SK-N-MC (cell line): ENCODE measurements at regions not wholly inside any gene's neighbourhood (a gene's known extent, or its start where the extent isn't known, plus 50 kb on each side); places are given as distances from the start of the nearest gene placed in this dataset.

ENCODE experiments used
- DNase-seq: peaks from one replicate; pipeline ENCODE4 v3.0.0-alpha.2; 2011; ENCODE audit warnings: low read depth, low spot score
- H3K27ac ChIP-seq: fragments of 200-600 bp; sonication (generic); 2 replicates; pipeline ENCODE4 v1.5.1; 2016; ENCODE audit warnings: mixed run types
- H3K36me3 ChIP-seq: fragments of 200-600 bp; sonication (generic); 2 replicates; pipeline ENCODE4 v1.6.1; 2017; ENCODE audit warnings: antibody characterized with exemption, low read length, mixed read lengths; ENCODE audit not compliant: insufficient read depth
- H3K4me3 ChIP-seq: fragments of 200-600 bp; sonication (generic); 2 replicates; pipeline ENCODE4 v1.5.1; 2016
- H3K9ac ChIP-seq: fragments of 200-600 bp; sonication (generic); 2 replicates; pipeline ENCODE4 v1.8.0; 2017; ENCODE audit warnings: mixed run types, mixed read lengths; ENCODE audit not compliant: insufficient read length
- H3K9me3 ChIP-seq: fragments of 200-600 bp; sonication (generic); 2 replicates; pipeline ENCODE4 v1.6.1; 2017; ENCODE audit warnings: low read depth, mild to moderate bottlenecking, antibody characterized with exemption, low read length, moderate library complexity, mixed read lengths
- EZH2 ChIP-seq: fragments of 200-600 bp; sonication (generic); IDR thresholded peaks from one replicate; pipeline ENCODE4 v1.6.1; 2017; ENCODE audit warnings: antibody characterized with exemption
- FOXP2 ChIP-seq: optimal IDR thresholded peaks from 2 replicates; pipeline ENCODE3; 2011; ENCODE audit warnings: mild to moderate bottlenecking, moderate library complexity; ENCODE audit not compliant: insufficient read depth; ENCODE audit errors: extremely low read length, control extremely low read depth
- POLR2AphosphoS5 ChIP-seq: IDR thresholded peaks from 2 replicates; pipeline ENCODE4 v1.6.1; 2012; ENCODE audit warnings: mild to moderate bottlenecking, low read depth, low read length, borderline replicate concordance

DNA sequence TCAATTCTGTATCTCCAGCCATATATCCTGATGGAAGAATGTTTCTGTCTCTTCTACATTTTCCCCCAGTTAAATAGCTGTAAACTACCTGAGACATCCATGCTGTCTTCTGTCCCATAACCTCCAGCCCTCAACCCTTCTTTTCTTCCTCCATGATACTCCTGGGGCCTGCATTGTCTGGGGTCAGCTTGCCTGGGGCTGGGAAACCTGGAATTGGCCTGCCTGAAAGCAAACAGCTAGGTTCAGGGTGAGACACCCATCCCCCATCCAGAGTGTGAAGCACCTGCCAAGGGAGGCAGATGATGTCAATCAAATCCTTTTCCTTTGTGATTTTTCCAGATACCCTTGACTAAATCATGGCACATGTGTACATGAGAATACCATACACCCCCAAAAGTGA, 313.7 kb upstream of the MGAT5 start:
- H3K9me3 ChIP-seq = no peaks in the 10 kb centered on the region
- no peak overlapping the region for H3K4me3 ChIP-seq
- no peak for TF ChIP-seq POLR2AphosphoS5
- no peak for TF ChIP-seq FOXP2
- no peak overlapping the region for H3K27ac ChIP-seq
- H3K9ac ChIP-seq = no peak overlapping the region
- no peaks in the 10 kb centered on the region for H3K36me3 ChIP-seq
- DNase-seq = no peak

DNA sequence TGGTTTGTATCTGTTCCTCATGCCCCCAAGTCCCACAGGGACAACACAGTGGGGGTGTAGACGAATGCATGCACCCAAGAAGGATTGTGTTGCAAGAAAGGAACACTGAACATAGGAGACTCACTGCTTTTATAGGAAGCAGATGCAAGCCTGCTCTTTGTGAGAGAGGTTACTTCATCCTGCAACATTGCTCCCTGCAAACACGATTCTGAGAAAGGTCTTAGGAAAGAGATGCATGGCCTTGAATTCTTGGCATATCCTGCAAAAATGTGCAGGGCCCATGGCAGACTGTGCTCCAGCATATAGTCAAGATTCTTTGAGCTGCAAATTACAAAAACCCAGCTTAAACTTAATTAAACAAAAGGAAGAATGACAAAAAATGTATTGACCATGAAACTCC, 312.2 kb upstream of the MGAT5 start:
- Histone ChIP-seq H3K27ac (no peak overlapping the region), H3K36me3 (no peaks in the 10 kb centered on the region), H3K9ac (no peak overlapping the region), H3K9me3 (no peaks in the 10 kb centered on the region), H3K4me3 (no peak overlapping the region)
- TF ChIP-seq FOXP2 = no peak
- TF ChIP-seq POLR2AphosphoS5 = no peak
- TF ChIP-seq EZH2 = no peak
- no peak for DNase-seq

DNA sequence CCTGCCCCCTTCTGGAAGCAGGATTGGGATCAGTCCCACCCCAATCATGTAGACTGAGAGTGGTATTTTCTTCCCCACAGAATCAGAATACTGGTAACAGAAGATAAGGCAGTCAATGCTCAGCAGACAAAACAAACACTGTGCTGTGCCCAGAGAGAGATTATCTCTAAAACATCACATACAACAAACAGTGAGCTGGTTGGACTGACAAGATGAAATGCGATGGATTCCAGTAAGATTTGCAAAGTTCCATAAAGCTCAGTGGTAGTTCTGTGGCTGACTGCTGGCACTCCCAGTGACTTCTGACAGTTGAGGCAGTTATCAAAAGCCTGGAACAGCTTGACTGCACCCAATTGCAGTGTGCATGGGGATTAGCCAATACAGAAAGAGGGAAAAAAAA, 311.5 kb upstream of the MGAT5 start:
- DNase-seq = no peak
- no peak overlapping the region for H3K4me3 ChIP-seq
- H3K36me3 ChIP-seq = no peaks in the 10 kb centered on the region
- H3K9ac ChIP-seq = no peak overlapping the region
- no peak overlapping the region for H3K27ac ChIP-seq
- H3K9me3 ChIP-seq = no peaks in the 10 kb centered on the region
- TF ChIP-seq FOXP2 (no peak), EZH2 (no peak), POLR2AphosphoS5 (no peak)

DNA sequence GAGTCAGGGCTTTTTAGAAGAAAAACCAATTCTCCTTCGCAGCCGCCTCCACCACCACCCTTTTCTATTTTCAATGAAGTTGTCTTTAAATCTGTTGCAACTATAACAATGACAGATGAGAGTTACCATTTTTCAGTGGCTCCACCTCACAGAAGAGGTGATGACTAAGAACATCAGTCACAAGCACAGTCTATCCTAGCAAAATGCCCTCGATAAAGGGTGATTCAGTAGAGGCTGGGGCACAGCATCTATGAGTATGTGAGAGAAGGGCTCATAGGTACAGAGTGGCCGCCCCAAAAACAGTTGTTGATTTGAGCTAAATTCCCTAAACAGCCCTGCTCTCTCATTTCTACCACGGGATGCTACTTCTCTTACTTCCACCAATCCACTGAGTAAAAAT, 310.8 kb upstream of the MGAT5 start:
- no peak for DNase-seq
- TF ChIP-seq POLR2AphosphoS5 = no peak
- TF ChIP-seq EZH2 = no peak
- no peak for TF ChIP-seq FOXP2
- Histone ChIP-seq H3K27ac (no peak overlapping the region), H3K9ac (no peak overlapping the region), H3K9me3 (no peaks in the 10 kb centered on the region), H3K4me3 (no peak overlapping the region), H3K36me3 (no peaks in the 10 kb centered on the region)

DNA sequence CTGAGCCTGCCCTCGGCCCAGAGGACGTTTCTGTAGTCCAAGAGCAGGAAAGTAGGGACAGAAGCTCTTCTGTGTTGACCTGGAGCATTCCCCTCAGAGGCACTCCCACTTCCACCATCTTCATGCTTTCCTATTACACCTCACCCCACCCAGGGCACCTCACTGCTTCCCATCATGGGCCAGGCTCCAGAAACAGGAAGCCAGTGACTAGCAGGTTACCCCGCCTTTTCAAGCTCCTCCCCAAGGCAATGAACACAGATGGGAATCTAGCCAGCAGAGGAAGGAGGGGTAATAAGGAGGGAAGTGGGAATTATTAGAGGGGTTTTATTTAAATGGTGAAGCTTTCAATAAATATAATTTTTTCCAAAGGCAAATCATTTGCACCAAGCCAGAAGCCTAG, 308.8 kb upstream of the MGAT5 start:
- H3K9me3 ChIP-seq = no peaks in the 10 kb centered on the region
- no peak overlapping the region for H3K9ac ChIP-seq
- TF ChIP-seq EZH2 (no peak), POLR2AphosphoS5 (no peak), FOXP2 (no peak)
- H3K36me3 ChIP-seq = no peaks in the 10 kb centered on the region
- no peak overlapping the region for H3K4me3 ChIP-seq
- no peak overlapping the region for H3K27ac ChIP-seq
- no peak for DNase-seq

DNA sequence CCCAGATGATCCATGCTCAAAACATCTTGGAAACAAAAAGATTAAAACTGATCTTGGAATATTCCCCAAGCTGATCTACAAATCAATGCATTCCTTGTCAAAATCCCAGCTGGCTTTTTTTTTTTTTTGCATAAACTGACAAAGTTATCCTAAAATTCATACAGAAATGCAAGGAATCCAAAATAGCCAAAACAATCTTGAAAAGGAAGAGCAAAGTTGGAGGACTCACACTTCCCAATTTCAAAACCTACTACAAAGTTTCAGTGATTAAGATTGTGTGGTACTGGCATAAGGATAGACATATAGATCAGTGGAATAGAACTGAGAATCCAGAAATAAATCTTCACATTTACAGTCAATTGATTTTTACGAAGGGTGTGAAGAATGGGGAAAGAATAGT, 306.8 kb upstream of the MGAT5 start:
- no peaks in the 10 kb centered on the region for H3K36me3 ChIP-seq
- DNase-seq = no peak
- H3K9ac ChIP-seq = no peak overlapping the region
- no peaks in the 10 kb centered on the region for H3K9me3 ChIP-seq
- H3K27ac ChIP-seq = no peak overlapping the region
- TF ChIP-seq EZH2 (no peak), POLR2AphosphoS5 (no peak), FOXP2 (no peak)
- no peak overlapping the region for H3K4me3 ChIP-seq

DNA sequence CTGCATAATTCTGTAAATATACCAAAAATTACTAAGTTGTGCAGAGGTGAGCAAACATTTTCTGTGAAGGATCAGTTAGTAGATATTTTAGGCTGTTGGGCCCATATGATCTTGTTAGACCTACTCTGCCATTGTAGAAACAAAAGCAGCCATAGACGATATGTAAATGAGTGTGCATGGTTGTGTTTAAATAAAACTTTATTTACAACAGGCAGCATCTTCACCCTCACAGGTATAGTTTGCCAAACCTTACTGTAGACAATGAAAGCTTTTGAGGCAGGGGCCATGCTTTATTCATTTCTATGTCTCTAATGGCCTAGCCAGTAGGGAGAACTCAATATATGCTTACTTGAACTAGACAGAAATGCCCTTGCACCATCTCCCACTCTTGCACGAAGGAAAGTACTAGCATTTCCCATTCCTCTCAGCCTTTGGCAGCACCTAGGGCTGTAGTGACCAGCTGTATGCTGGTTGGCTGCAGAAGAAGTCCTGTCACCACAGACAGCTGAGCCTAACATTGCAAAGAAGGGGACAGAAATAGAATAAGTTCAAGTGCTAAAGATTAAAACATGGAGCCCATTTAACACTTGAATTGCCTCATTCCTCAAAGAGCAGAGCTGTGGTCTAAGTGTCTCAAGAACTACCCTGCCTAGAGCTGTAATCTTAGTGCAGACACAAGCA, 305.1 kb upstream of the MGAT5 start:
- no peak for TF ChIP-seq EZH2
- no peak for TF ChIP-seq POLR2AphosphoS5
- no peak for TF ChIP-seq FOXP2
- Histone ChIP-seq H3K27ac (no peak overlapping the region), H3K9ac (no peak overlapping the region), H3K36me3 (no peaks in the 10 kb centered on the region), H3K9me3 (no peaks in the 10 kb centered on the region), H3K4me3 (no peak overlapping the region)
- DNase-seq = no peak

DNA sequence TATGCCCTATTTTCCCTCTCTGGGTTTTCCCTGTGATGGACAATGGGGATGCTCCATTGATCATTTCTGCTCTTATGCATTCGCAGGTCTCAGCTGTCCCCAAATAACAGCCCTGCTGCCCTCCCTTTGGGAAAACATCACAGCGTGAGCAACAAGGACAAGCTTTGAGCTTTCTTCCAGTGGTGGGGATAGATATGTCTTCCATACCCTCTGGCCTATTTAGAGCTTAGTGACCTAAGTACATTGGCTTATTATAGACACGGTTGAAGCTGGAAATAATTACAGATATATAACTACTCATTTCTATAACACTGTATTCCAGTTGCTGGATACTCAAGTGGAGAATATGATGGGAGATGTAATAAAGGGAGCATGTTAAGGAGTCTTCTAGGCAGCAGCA, 304.3 kb upstream of the MGAT5 start:
- Histone ChIP-seq H3K36me3 (no peaks in the 10 kb centered on the region), H3K9ac (no peak overlapping the region), H3K4me3 (no peak overlapping the region), H3K9me3 (no peaks in the 10 kb centered on the region), H3K27ac (no peak overlapping the region)
- no peak for DNase-seq
- no peak for TF ChIP-seq POLR2AphosphoS5

DNA sequence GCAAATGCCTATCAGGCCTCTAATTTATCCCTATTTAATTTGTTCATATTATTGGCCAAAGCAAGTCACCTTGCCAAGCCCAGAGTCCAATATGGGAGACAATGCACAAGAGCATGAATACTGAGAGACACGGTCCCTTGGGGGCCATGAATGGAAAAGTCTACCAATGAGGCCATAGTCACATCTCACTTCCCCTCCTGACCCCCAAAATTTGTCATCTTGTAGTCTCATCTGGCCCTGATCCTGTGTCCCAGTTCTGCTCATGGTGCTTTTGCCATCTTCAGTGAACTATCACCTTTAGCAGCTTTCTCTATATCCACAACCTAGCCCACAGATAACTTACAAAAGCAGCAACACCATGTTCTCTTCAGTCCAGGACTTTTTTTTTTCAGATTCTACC, 302.7 kb upstream of the MGAT5 start:
- Histone ChIP-seq H3K4me3 (no peak overlapping the region), H3K36me3 (no peaks in the 10 kb centered on the region), H3K27ac (no peak overlapping the region), H3K9me3 (no peaks in the 10 kb centered on the region), H3K9ac (no peak overlapping the region)
- no peak for DNase-seq
- TF ChIP-seq FOXP2 (no peak), EZH2 (no peak), POLR2AphosphoS5 (no peak)
